ENCODE measurements at regions not wholly inside any gene's neighbourhood (a gene's known extent, or its start where the extent isn't known, plus 50 kb on each side); places are given as distances from the start of the nearest gene placed in this dataset.

DNA sequence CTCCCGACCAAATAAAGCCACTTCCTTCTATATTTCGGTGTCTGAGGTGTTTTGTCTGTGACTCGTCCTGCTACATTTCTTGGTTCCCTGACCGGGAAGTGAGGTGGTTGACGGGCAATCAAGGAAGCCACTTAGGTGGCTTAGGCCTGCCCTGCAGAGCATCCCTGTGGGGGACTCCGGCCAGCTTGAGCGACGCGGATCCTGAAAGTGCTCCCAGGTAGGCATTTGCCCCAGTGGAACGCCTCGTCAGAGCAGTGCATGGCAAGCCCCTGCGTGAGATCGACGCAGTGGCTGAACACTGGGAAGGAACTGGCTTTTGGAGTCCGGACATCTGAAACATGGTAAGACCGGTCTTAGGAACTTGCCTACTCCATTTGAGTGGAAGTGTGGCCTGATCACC lies 157.2 kb upstream of the COX7C start:
- no peak overlapping the region for H3K27ac ChIP-seq (ENCODE audit: low read length)
- H4K20me1 ChIP-seq (ENCODE audit: insufficient read depth), result no peaks in the 10 kb centered on the region
- no peaks in the 10 kb centered on the region for H3F3A ChIP-seq (ENCODE audit: insufficient read depth, low read length, poor library complexity, severe bottlenecking)
- no peak overlapping the region for H3K4me2 ChIP-seq (ENCODE audit: low read length)
- H3K36me3 ChIP-seq (ENCODE audit: insufficient read depth, low read length), result no peaks in the 10 kb centered on the region
- no peaks in the 10 kb centered on the region for H3K9me3 ChIP-seq (ENCODE audit: low read length)
- no peak for TF ChIP-seq MXI1 (conservative IDR thresholded peaks at IDR 0.05; ENCODE audit: poor library complexity, severe bottlenecking)
- TF ChIP-seq CTCF (IDR thresholded peaks at IDR 0.05; ENCODE audit: poor library complexity, severe bottlenecking), result no peak
- no peak for TF ChIP-seq RAD21 (conservative IDR thresholded peaks at IDR 0.05)
- no peak for TF ChIP-seq POLR2AphosphoS5 (IDR thresholded peaks at IDR 0.05)
- TF ChIP-seq EZH2 (IDR thresholded peaks at IDR 0.05; ENCODE audit: borderline replicate concordance, insufficient read depth, low read length, poor library complexity, severe bottlenecking), result no peak
- TF ChIP-seq REST (IDR thresholded peaks at IDR 0.05; ENCODE audit: borderline replicate concordance), result no peak
- no peak for TF ChIP-seq TAF1 (IDR thresholded peaks at IDR 0.05; ENCODE audit: low read depth)
- TF ChIP-seq EP300 (conservative IDR thresholded peaks at IDR 0.05; ENCODE audit: poor library complexity, severe bottlenecking), result no peak
- TF ChIP-seq SMC3 (conservative IDR thresholded peaks at IDR 0.05; ENCODE audit: poor library complexity), result no peak
- no peaks in the 10 kb centered on the region for H3K9me2 ChIP-seq (ENCODE audit: insufficient read depth, low read length)
- no peaks in the 10 kb centered on the region for H3K27me3 ChIP-seq (ENCODE audit: insufficient read depth, low read depth, low read length)
- no peak overlapping the region for H3K4me3 ChIP-seq (ENCODE audit: low read length)
- H3K9ac ChIP-seq (ENCODE audit: low read length), result no peak overlapping the region
- H3K79me2 ChIP-seq (replicated peaks; ENCODE audit: insufficient read depth, low read length), result no peaks in the 10 kb centered on the region
- no peak overlapping the region for H2AFZ ChIP-seq (ENCODE audit: low read depth, low read length)

DNA sequence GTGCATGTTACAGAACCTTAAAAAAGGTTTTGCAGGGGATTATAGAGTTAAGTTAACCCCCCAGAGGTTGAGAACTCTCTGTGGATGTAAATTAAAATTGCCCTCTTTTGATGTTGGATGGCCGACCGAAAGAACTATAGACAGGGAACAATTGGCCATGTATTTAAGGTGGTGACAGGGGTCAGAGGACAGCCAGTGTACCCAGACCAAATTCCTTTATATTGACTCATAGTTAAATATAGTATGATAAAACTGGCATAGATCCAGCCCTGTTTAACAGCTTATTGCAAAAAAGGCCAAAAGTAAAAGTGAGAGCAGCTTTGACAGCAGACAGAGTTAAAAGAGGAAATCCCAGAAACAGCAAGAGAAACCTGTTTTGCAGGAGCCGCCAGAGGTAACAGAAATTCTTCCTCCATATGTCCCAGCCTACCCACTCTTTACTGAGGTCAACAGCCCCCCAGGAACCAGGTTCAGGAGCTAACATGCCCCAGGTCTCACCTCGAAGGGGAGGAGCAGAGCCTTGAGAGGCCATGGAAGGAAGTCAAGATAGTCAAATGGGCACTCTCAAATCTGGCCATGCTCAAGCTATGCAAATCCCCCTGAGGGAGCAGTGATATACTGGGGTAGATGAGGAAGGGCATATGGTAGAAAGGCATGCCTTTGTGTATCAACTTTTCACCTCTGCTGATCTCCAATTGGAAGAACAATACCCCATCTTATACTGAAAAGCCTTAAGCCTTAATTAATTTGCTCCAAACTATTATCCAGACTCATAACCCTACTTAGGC lies 156.4 kb upstream of the COX7C start:
- Histone ChIP-seq H4K20me1 (ENCODE audit: insufficient read depth) (no peaks in the 10 kb centered on the region), H3K79me2 (replicated peaks; ENCODE audit: insufficient read depth, low read length) (no peaks in the 10 kb centered on the region), H3K27me3 (ENCODE audit: insufficient read depth, low read depth, low read length) (no peaks in the 10 kb centered on the region), H3K9me2 (ENCODE audit: insufficient read depth, low read length) (no peaks in the 10 kb centered on the region), H3K4me2 (ENCODE audit: low read length) (no peak overlapping the region), H3K4me3 (ENCODE audit: low read length) (no peak overlapping the region), H2AFZ (ENCODE audit: low read depth, low read length) (no peak overlapping the region), H3F3A (ENCODE audit: insufficient read depth, low read length, poor library complexity, severe bottlenecking) (no peaks in the 10 kb centered on the region), H3K9ac (ENCODE audit: low read length) (no peak overlapping the region), H3K36me3 (ENCODE audit: insufficient read depth, low read length) (no peaks in the 10 kb centered on the region), H3K27ac (ENCODE audit: low read length) (no peak overlapping the region), H3K9me3 (ENCODE audit: low read length) (no peaks in the 10 kb centered on the region)
- no peak for TF ChIP-seq EP300 (conservative IDR thresholded peaks at IDR 0.05; ENCODE audit: poor library complexity, severe bottlenecking)

Data from neural cell (in vitro differentiated cells).